AG04450 (cell line): ENCODE measurements at regions not wholly inside any gene's neighbourhood (a gene's known extent, or its start where the extent isn't known, plus 50 kb on each side); places are given as distances from the start of the nearest gene placed in this dataset.
"Not testable (repeated sequence)": the region's sequence is repeated elsewhere in the genome, so short reads cannot be mapped to it uniquely, and the experiment has no call there.

Experiments
- CTCF ChIA-PET: fragments of 300-600, 350-600 bp; formaldehyde crosslinking; extraction: SDS; loops from one replicate; lab custom pipeline; 2022; ENCODE audit warnings: antibody characterized with exemption, inconsistent platforms; lab: Charles Lee
- POLR2A ChIA-PET: fragments of 350-600 bp; formaldehyde crosslinking; extraction: SDS; loops from one replicate; lab custom pipeline; 2021; ENCODE audit warnings: antibody characterized with exemption, inconsistent platforms; lab: Yijun Ruan, JAX
- DNase-seq: peaks from one replicate; pipeline ENCODE4 v3.0.0-alpha.2; 2011; ENCODE audit warnings: low read depth, low spot score
- H3K27ac ChIP-seq: one replicate; pipeline ENCODE4 v1.5.1; 2012; ENCODE audit warnings: low read depth, low read length, control low read depth
- H3K27me3 ChIP-seq: one replicate; pipeline ENCODE4 v1.6.0; 2012; ENCODE audit warnings: low read length; ENCODE audit not compliant: control insufficient read depth, insufficient read depth
- H3K4me3 ChIP-seq: 2 replicates; pipeline ENCODE4 v1.5.1; 2011; ENCODE audit warnings: mild to moderate bottlenecking, low read depth, low read length, control low read depth
- H3K9me3 ChIP-seq: 2 replicates; pipeline ENCODE4 v1.5.1; 2012; ENCODE audit warnings: low read length; ENCODE audit not compliant: control insufficient read depth, insufficient read depth
- TF ChIP-seq, protein P1 (sequence below): IDR thresholded peaks from 2 replicates; pipeline ENCODE4 v1.5.1; 2011; ENCODE audit warnings: low read depth, low read length, control low read depth, inconsistent platforms

GRCh38 chr2:160614391-160614790 is 120.8 kb upstream of the RBMS1 start:
- Histone ChIP-seq H3K9me3 (no peaks in the 10 kb centered on the region), H3K4me3 (no peak overlapping the region), H3K27ac (no peak overlapping the region), H3K27me3 (no peaks in the 10 kb centered on the region)
- TF ChIP-seq, protein P1, sequence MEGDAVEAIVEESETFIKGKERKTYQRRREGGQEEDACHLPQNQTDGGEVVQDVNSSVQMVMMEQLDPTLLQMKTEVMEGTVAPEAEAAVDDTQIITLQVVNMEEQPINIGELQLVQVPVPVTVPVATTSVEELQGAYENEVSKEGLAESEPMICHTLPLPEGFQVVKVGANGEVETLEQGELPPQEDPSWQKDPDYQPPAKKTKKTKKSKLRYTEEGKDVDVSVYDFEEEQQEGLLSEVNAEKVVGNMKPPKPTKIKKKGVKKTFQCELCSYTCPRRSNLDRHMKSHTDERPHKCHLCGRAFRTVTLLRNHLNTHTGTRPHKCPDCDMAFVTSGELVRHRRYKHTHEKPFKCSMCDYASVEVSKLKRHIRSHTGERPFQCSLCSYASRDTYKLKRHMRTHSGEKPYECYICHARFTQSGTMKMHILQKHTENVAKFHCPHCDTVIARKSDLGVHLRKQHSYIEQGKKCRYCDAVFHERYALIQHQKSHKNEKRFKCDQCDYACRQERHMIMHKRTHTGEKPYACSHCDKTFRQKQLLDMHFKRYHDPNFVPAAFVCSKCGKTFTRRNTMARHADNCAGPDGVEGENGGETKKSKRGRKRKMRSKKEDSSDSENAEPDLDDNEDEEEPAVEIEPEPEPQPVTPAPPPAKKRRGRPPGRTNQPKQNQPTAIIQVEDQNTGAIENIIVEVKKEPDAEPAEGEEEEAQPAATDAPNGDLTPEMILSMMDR, result no peak
- CTCF ChIA-PET, result no interaction called here
- DNase-seq, result no peak
- POLR2A ChIA-PET, result no interaction called here

DNA sequence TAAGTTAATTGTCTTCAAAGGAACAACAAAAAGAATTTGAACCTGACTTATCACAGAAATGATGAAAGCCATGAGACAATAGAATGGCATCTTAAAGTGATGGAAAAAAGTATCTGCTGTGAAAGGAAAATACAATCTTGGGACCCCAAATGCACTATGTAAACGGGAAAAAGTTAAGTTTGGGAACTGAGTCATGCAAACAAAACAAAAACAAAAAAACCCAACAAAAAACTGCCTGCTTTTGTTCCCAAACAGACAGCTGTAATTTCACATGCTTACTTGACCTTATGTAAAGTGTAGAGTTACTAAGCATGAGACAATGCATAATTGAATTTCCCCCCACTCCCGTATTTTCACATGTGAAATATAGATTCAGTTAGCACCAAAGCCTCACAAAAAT is 122.1 kb upstream of the RBMS1 start:
- ChIA-PET POLR2A (no interaction called here), CTCF (no interaction called here)
- Histone ChIP-seq H3K4me3 (no peak overlapping the region), H3K27me3 (no peaks in the 10 kb centered on the region), H3K9me3 (no peaks in the 10 kb centered on the region), H3K27ac (no peak overlapping the region)
- TF ChIP-seq, protein P1, result no peak
- no peak for DNase-seq

GRCh38 chr2:160616149-160616548 is 122.5 kb upstream of the RBMS1 start:
- POLR2A ChIA-PET, result no interaction called here
- CTCF ChIA-PET, result no interaction called here
- TF ChIP-seq, protein P1, result no peak

DNA sequence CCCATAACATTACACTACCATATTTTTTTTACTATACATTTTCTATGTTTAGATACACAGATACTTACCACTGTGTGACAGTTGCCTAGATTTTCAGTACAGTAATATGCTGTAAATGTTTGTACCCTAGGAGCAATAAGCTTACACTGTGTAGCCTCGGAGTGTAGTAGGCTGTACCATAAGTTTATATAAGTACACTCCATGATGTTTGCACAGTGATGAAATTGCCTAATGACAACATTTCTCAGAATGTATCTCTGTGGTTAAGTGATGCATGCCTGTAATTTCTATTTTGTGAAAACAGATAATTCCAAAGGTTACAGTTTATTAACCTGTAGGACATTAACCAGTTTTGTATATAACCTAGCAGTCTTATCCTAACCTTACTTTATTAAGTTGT is 128.1 kb upstream of the RBMS1 start:
- TF ChIP-seq, protein P1, result no peak
- POLR2A ChIA-PET, result no interaction called here
- no peak overlapping the region for H3K4me3 ChIP-seq
- CTCF ChIA-PET, result no interaction called here
- H3K9me3 ChIP-seq, result no peaks in the 10 kb centered on the region
- H3K27me3 ChIP-seq, result no peaks in the 10 kb centered on the region
- no peak overlapping the region for H3K27ac ChIP-seq
- DNase-seq, result no peak

More at GRCh38 chr2:160616149-160616548, 122.5 kb upstream of the RBMS1 start:
- no peak overlapping the region for H3K27ac ChIP-seq
- no peaks in the 10 kb centered on the region for H3K9me3 ChIP-seq
- DNase-seq, result no peak
- no peaks in the 10 kb centered on the region for H3K27me3 ChIP-seq
- H3K4me3 ChIP-seq, result no peak overlapping the region

- H3K9me3 ChIP-seq, H3K27ac ChIP-seq, H3K27me3 ChIP-seq, POLR2A ChIA-PET, DNase-seq, H3K4me3 ChIP-seq: not testable (repeated sequence)
- CTCF ChIA-PET, result interaction anchor here (0.5 kb wide), 1 partner anchor 434 kb away, joined by 4 read pairs; no protein-coding TSS in a partner anchor
Observed at GRCh38 chr2:160628020-160628637, 134.5 kb upstream of the RBMS1 start.
